GM18511 (cell line): ENCODE measurements at regions not wholly inside any gene's neighbourhood (a gene's known extent, or its start where the extent isn't known, plus 50 kb on each side); places are given as distances from the start of the nearest gene placed in this dataset.
"Not testable (repeated sequence)": the region's sequence is repeated elsewhere in the genome, so short reads cannot be mapped to it uniquely, and the experiment has no call there.

Experiments
- ATAC-seq: cut with Tn5 transposase; IDR thresholded peaks from one replicate; pipeline ENCODE4 v1.9.1; 2021; ENCODE audit warnings: mild to moderate bottlenecking, moderate library complexity; ENCODE audit not compliant: unreplicated experiment

- no peak for ATAC-seq
Measured at GRCh38 chr6:141403827-141404226, 728.9 kb upstream of the GJE1 start.

- ATAC-seq, result no peak
Measured at GRCh38 chr6:141403103-141403502, 729.6 kb upstream of the GJE1 start.

DNA sequence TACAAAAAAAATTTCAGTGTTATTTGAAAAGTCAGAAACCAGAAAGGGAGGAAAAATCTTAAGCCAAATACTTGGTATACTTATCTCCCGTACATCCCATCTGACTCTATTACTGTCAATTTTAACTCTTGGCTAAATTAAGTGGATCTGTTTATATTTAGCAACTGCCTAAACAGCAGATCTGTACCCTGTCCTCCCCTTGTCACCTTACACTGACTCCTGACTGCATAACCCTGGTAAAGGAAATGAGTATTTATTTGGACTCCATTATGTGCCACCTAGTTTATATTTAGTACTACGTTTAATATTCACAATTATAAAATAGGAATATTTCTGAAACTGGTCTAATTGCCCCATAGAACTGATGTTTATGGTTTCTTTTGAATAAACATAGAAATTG lies 730.2 kb upstream of the GJE1 start:
- no peak for ATAC-seq

DNA sequence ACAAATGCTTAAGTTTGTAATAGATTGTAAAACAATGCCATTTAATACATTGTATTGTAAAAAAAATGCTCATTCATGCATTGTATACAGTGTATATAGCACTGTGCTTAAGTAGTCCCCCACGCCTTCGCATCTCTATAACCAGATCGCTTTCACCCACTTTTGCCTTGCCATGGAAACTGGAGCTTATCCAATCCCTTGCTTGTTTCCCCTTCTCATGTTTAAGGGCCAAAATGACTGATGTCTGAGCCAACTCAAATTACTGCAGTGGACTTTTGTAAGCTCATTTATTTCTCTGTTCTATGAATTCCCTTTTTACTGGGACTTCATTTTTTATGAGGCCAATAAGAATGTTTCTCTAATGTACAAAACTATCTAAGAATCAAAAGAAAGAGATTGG lies 730.9 kb upstream of the GJE1 start:
- no peak for ATAC-seq

DNA sequence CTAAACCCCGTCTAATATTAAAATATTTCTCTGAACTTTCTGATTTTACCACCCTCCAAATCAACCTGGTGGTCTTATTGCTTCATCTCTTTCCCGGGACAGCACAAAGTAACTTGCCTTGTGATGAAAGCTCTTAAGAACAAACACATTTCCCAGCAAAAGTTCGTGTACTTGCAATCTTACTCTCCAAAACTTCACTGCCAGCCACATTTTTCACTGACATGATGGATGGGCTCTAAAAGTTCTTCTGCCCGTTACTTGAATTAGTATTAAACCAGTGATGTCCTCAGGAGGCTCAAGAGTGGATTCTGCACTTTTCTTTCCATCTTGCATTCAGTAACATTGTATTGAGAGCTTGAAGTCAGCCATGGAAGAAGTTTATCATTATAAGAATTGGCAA lies 731.6 kb upstream of the GJE1 start:
- ATAC-seq, result no peak

GRCh38 chr6:141398949-141399348 lies 733.8 kb upstream of the GJE1 start:
- no peak for ATAC-seq

GRCh38 chr6:141395443-141396008 lies 737.2 kb upstream of the GJE1 start:
- no peak for ATAC-seq

DNA sequence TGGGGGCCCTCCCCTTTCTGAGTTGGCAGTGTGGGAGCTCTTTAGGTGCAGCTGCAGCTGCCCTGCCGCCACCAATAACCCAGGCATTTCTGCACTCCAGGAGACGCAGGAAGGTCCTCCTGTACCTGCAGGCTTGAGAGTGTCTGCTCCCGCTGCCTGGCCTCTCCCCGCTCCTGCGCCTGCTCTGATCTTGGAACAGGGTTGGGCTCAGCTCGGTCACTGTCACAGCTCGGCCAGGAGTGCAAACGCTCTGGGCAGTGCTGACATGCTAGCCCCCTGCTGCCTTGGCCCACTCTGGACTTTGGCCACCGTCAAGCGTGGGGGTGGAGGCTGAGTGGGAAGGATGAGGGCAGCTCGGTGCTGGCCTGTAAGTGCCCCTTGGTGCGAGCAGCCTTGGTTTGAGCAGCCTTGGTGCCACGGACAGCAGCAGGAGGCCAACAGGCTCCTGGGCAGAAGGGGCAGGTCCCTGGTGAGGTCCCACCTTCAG lies 738.1 kb upstream of the GJE1 start:
- no peak for ATAC-seq

DNA sequence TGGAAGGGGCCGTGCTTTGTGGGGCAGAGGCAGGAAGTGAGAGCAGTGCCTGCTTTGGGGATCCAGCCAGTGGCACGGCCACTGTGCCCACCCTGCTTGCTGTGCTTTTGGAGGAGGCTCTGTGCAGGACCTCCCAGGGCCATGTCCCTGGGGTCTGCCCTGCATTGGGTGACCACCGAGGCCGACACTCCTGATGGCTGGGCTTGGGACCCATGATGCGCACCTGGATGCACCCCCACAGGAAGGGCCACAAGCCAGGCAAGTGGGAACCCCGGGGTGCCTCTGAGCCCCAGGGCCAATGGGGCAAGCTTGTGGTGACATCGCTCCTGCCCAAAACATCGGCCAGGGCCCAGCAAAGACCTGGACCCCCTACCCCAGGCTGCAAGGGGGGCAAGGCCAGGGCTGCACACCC lies 738.6 kb upstream of the GJE1 start:
- no peak for ATAC-seq

DNA sequence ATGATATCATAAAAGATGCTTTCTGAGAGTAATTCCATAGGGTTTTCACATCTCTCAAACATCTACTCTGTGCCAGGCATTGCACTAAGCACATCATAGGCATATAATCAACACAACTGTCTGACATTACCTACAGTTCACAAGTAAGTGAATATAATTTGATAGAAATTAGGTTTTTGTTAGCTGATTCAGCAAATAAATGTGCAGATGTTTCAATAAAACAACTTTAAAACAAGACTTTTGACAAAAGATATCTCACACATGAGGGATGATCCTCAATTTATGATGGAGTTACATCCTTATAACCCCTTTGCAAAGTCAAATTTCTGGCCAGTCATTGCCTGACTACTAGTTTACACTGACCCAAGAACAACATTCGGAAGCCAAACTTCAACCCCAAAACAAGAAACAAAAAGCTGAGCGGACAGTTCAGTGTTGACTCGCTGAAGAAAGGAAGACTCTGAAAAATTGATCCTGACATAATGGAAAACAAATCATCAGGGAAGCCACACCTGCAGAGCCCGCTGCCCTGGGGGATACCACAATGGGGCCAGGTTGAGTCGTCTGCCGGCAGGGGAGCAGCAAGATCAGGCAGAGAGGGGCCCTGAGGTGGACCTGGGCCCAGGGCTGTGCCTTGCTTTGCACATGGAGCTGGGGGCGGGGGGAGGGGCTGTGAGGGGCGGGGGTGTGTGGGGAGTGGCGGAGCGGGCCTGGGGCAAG lies 739.2 kb upstream of the GJE1 start:
- ATAC-seq, result no peak

DNA sequence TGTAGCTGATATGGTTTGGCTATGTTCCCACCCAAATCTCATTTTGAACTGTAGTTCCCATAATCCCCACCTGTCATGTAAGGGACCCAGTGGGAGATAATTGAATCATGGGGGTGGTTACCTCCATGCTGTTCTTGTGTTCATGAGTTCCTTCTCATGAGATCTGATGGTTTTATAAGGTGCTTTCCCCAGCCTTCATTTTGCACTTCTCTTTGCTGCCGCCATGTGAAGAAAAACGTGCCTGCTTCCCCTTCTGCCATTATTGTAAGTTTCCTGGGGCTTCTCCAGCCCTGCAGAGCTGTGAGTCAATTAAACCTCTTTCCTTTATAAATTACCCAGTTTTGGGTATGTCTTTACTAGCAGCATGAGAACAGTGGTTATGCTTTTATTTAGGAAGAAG lies 741.6 kb upstream of the GJE1 start:
- ATAC-seq, result not testable (repeated sequence)

DNA sequence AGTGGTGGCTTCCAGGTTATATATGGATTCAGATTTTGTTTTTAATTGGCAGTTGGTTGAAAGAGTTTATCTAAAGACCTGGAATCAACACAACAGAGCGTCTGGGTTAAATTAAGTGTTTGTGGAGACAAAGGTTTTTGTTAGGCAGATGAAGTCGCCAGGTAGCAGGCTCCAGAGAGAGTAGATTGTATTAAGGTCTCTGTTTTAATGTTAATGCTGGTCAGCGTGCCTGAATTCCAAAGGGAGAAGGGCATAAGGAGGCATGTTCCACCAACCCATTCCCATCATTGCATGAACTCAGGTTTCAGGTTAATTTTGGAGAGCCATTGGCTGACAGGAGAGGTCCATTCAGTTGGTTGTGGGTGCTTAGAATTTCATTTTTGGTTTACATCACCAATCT lies 744.1 kb upstream of the GJE1 start:
- no peak for ATAC-seq

GRCh38 chr6:141370438-141370837 lies 762.3 kb upstream of the GJE1 start:
- no peak for ATAC-seq

DNA sequence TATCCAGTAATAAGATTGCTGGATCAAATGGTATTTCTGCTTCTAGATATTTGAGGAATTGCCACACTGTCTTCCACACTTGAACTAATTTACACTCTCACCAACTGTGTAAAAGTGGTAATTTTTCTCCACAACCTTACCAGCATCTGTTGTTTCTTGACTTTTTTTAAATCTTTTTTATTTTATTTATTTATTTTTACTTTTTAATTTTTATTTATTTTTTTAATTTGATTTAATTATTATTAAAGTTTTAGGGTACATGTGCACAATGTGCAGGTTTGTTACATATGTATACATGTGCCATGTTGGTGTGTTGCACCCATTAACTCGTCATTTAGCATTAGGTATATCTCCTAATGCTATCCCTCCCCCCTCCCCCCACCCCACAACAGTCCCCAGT lies 765.9 kb upstream of the GJE1 start:
- not testable (repeated sequence) for ATAC-seq

- ATAC-seq, result no peak
Measured at GRCh38 chr6:141364694-141365093, 768.0 kb upstream of the GJE1 start.

GRCh38 chr6:141364232-141364631 lies 768.5 kb upstream of the GJE1 start:
- no peak for ATAC-seq

- no peak for ATAC-seq
Measured at GRCh38 chr6:141361559-141361958, 771.2 kb upstream of the GJE1 start.

DNA sequence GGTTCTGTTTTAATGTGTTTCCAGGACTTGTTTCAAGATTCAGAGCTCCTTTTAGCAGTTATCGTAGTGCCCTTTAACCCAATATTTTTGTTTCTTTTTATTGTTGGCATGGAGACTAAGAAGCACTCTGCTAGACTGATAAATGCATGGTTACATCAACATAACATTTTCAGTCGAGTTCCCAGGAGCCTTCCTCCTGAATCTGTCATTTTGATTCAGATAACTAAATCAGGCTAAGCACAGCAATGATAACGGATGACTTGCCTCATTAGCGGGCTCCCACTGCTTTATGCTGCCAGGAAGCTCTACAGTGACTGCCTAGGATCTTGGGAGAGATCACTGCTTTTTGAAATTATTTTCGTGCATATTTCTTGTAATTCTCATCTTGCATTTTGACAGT lies 772.8 kb upstream of the GJE1 start:
- ATAC-seq, result no peak

DNA sequence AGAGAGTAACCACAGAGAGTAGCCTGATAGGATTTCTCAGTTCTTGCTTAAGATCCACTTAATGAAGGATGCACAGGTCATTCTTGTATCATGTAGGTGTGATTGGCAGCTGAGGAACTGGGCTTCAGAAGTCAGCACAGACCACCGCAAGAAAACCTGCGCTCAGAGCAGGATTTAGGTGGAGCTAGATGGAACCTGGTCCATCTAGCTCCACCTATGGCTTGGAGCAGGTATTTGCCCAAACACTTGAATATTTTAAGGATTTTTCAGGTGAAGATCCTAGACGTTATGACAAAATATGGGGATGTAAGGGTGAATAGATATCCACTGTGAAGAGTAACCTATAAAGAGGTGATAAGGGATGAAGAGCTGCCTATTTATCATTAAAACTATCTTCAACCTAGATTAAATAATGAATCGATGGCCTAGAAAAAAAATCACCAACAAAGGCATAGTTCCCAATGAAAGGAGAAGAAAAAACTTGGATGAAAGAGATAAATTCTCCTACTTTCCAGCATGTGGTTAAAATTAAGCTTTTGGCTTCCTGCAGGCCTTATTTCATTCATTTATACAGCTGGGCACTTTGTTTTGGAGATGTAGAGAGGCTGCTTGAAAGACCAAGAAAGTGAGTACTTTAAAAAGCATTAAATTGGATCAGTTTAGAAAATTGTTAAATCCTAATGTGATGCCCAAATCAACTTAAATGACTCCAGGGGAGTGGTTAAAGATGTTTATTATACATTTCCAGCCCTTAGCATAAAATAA lies 778.4 kb upstream of the GJE1 start:
- no peak for ATAC-seq

GRCh38 chr6:141351721-141352120 lies 781.0 kb upstream of the GJE1 start:
- no peak for ATAC-seq

DNA sequence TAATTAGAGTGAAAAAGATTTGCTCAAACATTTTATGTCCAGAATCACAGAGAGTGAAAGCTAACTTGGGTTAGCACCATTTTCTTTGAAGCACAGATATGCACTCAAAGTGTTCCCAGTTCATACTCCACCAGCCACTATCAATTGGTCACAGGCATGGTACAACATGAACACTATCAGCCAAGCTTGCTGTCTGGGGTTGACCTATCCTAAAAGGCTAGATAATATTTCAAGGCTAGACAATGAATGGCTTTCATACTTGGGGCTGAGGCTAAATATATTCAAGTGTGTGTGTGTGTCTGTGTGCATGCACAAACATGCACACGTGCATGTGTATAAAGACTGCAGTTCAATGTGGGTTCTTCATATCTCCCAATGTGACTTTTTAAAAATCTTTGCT lies 783.0 kb upstream of the GJE1 start:
- ATAC-seq, result no peak

DNA sequence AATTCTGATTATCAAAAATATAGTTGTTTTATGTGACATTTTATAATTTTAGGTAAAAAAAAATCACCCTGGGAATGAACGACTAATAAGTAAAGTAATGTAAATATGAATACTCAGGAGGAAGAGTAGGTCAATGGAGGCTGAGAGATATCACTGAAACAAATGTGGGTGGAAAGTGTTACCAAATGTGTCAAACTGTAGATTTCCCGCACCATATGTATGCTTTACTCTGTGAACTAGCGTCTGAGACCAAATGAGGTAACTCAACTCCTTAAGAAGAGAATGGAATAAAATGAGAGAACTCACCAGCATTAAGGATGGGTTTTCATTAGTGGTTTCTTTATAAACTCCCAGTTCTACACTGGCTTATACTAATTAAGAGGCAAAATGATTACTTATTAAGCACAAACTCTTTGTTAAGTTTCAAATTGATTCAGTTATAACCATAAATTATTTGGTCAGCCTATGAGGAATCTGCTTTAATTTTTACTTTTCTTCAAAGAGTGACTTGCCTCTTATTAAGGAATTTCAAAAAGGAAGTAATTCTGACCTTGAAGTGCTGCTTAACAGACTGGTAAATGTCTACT lies 784.7 kb upstream of the GJE1 start:
- no peak for ATAC-seq
